OCI-LY1 (cell line): ENCODE measurements at regions not wholly inside any gene's neighbourhood (a gene's known extent, or its start where the extent isn't known, plus 50 kb on each side); places are given as distances from the start of the nearest gene placed in this dataset.

Experiments used
- CTCF ChIP-seq: fragments of 200-600 bp; sonication (generic), shearing (Covaris generic); IDR thresholded peaks from 2 replicates; pipeline ENCODE4 v1.5.1; 2017; ENCODE audit warnings: mild to moderate bottlenecking, antibody characterized with exemption, low read length, moderate library complexity, mixed read lengths
- EZH2 ChIP-seq: fragments of 200-600 bp; sonication (generic), shearing (Covaris generic); IDR thresholded peaks from 2 replicates; pipeline ENCODE4 v1.8.0; 2017; ENCODE audit warnings: borderline replicate concordance, mixed run types, mild to moderate bottlenecking, antibody characterized with exemption, low read length, moderate library complexity, mixed read lengths

DNA sequence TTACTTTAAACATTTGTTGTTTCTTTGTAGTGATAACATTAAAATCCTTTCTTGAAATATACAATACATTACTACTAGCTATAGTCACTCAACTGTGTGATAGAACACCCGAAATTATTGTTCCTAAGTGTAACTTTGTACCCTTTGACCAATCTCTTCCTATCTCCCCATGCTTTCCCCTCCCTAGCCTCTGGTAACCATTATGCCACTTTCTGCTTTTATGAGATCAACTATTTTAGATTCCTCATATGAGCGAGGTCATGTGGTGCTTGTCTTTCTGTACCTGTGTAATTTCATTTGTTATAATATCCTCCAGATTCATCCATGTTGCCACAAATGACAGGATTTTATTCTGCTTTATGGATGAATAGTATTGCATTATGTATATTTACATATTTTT, 629.0 kb downstream of the USP25 start:
- no peak for TF ChIP-seq CTCF
- TF ChIP-seq EZH2 = no peak
